ENCODE measurements at regions not wholly inside any gene's neighbourhood (a gene's known extent, or its start where the extent isn't known, plus 50 kb on each side); places are given as distances from the start of the nearest gene placed in this dataset.

- DNase-seq (ENCODE audit: extremely low read depth, low read depth, low spot score), result no peak
These were observed 87.1 kb upstream of the SELENOP start for GRCh38 chr5:42898760-42899159.

GRCh38 chr5:42896523-42896922, 84.8 kb upstream of the SELENOP start:
- no peak for DNase-seq (ENCODE audit: extremely low read depth, low read depth, low spot score)

- DNase-seq (ENCODE audit: extremely low read depth, low read depth, low spot score), result no peak
These were observed 82.4 kb upstream of the SELENOP start for GRCh38 chr5:42894057-42894456.

- DNase-seq (ENCODE audit: extremely low read depth, low read depth, low spot score), result peak; percentile 44
These were observed 77.7 kb upstream of the SELENOP start for GRCh38 chr5:42889311-42889933.

GRCh38 chr5:42888771-42889170, 77.1 kb upstream of the SELENOP start:
- DNase-seq (ENCODE audit: extremely low read depth, low read depth, low spot score), result no peak

- DNase-seq (ENCODE audit: extremely low read depth, low read depth, low spot score), result no peak
These were observed 75.9 kb upstream of the SELENOP start for GRCh38 chr5:42887575-42887974.

- DNase-seq (ENCODE audit: extremely low read depth, low read depth, low spot score), result no peak
These were observed 75.4 kb upstream of the SELENOP start for GRCh38 chr5:42887097-42887496.

GRCh38 chr5:42886635-42887034, 74.9 kb upstream of the SELENOP start:
- DNase-seq (ENCODE audit: extremely low read depth, low read depth, low spot score), result no peak

GRCh38 chr5:42884326-42884725, 72.6 kb upstream of the SELENOP start:
- no peak for DNase-seq (ENCODE audit: extremely low read depth, low read depth, low spot score)

GRCh38 chr5:42881416-42882117, 69.9 kb upstream of the SELENOP start:
- DNase-seq (ENCODE audit: extremely low read depth, low read depth, low spot score), result no peak

- no peak for DNase-seq (ENCODE audit: extremely low read depth, low read depth, low spot score)
These were observed 68.9 kb upstream of the SELENOP start for GRCh38 chr5:42880496-42881150.

- no peak for DNase-seq (ENCODE audit: extremely low read depth, low read depth, low spot score)
These were observed 67.6 kb upstream of the SELENOP start for GRCh38 chr5:42879291-42879690.

- DNase-seq (ENCODE audit: extremely low read depth, low read depth, low spot score), result no peak
These were observed 66.9 kb upstream of the SELENOP start for GRCh38 chr5:42878550-42878949.

- no peak for DNase-seq (ENCODE audit: extremely low read depth, low read depth, low spot score)
These were observed 66.3 kb upstream of the SELENOP start for GRCh38 chr5:42878041-42878440.

- DNase-seq (ENCODE audit: extremely low read depth, low read depth, low spot score), result no peak
These were observed 65.7 kb upstream of the SELENOP start for GRCh38 chr5:42877431-42877830.

GRCh38 chr5:42876375-42876844, 64.7 kb upstream of the SELENOP start:
- DNase-seq (ENCODE audit: extremely low read depth, low read depth, low spot score), result peak; percentile 10

GRCh38 chr5:42875785-42876374, 64.2 kb upstream of the SELENOP start:
- no peak for DNase-seq (ENCODE audit: extremely low read depth, low read depth, low spot score)

GRCh38 chr5:42875211-42875610, 63.5 kb upstream of the SELENOP start:
- DNase-seq (ENCODE audit: extremely low read depth, low read depth, low spot score), result no peak

GRCh38 chr5:42874621-42875198, 63.0 kb upstream of the SELENOP start:
- no peak for DNase-seq (ENCODE audit: extremely low read depth, low read depth, low spot score)

- DNase-seq (ENCODE audit: extremely low read depth, low read depth, low spot score), result no peak
These were observed 61.2 kb upstream of the SELENOP start for GRCh38 chr5:42872865-42873264.

- no peak for DNase-seq (ENCODE audit: extremely low read depth, low read depth, low spot score)
These were observed 59.3 kb upstream of the SELENOP start for GRCh38 chr5:42870882-42871418.
